ENCODE measurements at regions not wholly inside any gene's neighbourhood (a gene's known extent, or its start where the extent isn't known, plus 50 kb on each side); places are given as distances from the start of the nearest gene placed in this dataset.

- H3K4me3 ChIP-seq (ENCODE audit: low read length): no peak overlapping the region
- no peak for DNase-seq (ENCODE audit: low read depth)
- no peak for TF ChIP-seq CTCF (conservative IDR thresholded peaks at IDR 0.05; ENCODE audit: low read depth, low read length)
These were observed 105.9 kb downstream of the CPZ start for GRCh38 chr4:8698341-8699062.

GRCh38 chr4:8697826-8698225 lies 105.3 kb downstream of the CPZ start:
- DNase-seq (ENCODE audit: low read depth): no peak
- no peak for TF ChIP-seq CTCF (conservative IDR thresholded peaks at IDR 0.05; ENCODE audit: low read depth, low read length)
- H3K4me3 ChIP-seq (ENCODE audit: low read length): no peak overlapping the region

GRCh38 chr4:8696369-8697127 lies 104.0 kb downstream of the CPZ start:
- no peak overlapping the region for H3K4me3 ChIP-seq (ENCODE audit: low read length)
- no peak for TF ChIP-seq CTCF (conservative IDR thresholded peaks at IDR 0.05; ENCODE audit: low read depth, low read length)
- DNase-seq (ENCODE audit: low read depth): no peak

- no peak overlapping the region for H3K4me3 ChIP-seq (ENCODE audit: low read length)
- TF ChIP-seq CTCF (conservative IDR thresholded peaks at IDR 0.05; ENCODE audit: low read depth, low read length): no peak
- no peak for DNase-seq (ENCODE audit: low read depth)
These were observed 103.0 kb downstream of the CPZ start for GRCh38 chr4:8695237-8696219.

- no peak for DNase-seq (ENCODE audit: low read depth)
- no peak overlapping the region for H3K4me3 ChIP-seq (ENCODE audit: low read length)
- no peak for TF ChIP-seq CTCF (conservative IDR thresholded peaks at IDR 0.05; ENCODE audit: low read depth, low read length)
These were observed 102.1 kb downstream of the CPZ start for GRCh38 chr4:8694651-8695151.

- TF ChIP-seq CTCF (conservative IDR thresholded peaks at IDR 0.05; ENCODE audit: low read depth, low read length): no peak
- DNase-seq (ENCODE audit: low read depth): no peak
- H3K4me3 ChIP-seq (ENCODE audit: low read length): no peak overlapping the region
These were observed 101.7 kb downstream of the CPZ start for GRCh38 chr4:8694226-8694625.

Measured in retinal pigment epithelial cell (primary cell).